Left lung (tissue), 4 donors: ENCODE measurements at regions not wholly inside any gene's neighbourhood (a gene's known extent, or its start where the extent isn't known, plus 50 kb on each side); places are given as distances from the start of the nearest gene placed in this dataset.
A peak's percentile ranks its signal among the peaks of the same experiment; 100 is the strongest.

ENCODE experiments used
- ATAC-seq: fragments of 200-7000 bp; cut with Tn5 transposase; one replicate; pipeline ENCODE4 v1.9.1; 2020; ENCODE audit warnings: moderate library complexity
- DNase-seq, 4 donors: peaks; one replicate each; pipeline ENCODE4 v3.0.0-alpha.2; 2013 to 2020
- H3K27ac ChIP-seq, 2 donors: fragments of 200-600 bp; sonication (generic) in 1 of 2; one replicate each; pipeline versions ENCODE4 v1.5.0 to v1.8.0; 2020 to 2021
- H3K27me3 ChIP-seq, 2 donors: fragments of 200-600 bp; sonication (generic) in 1 of 2; one replicate each; pipeline versions ENCODE4 v1.5.0 to v1.8.0; 2020 to 2021
- H3K36me3 ChIP-seq, 2 donors: fragments of 200-600 bp; sonication (generic) in 1 of 2; one replicate each; pipeline versions ENCODE4 v1.5.0 to v1.8.0; 2020 to 2021
- H3K4me1 ChIP-seq, 2 donors: fragments of 200-600 bp; one replicate each; pipeline ENCODE4 v1.8.0; 2021
- H3K4me3 ChIP-seq, 2 donors: fragments of 200-600 bp; sonication (generic) in 1 of 2; one replicate each; pipeline versions ENCODE4 v1.5.0 to v1.8.0; 2020 to 2021; ENCODE audit warnings: mild to moderate bottlenecking in 1 of 2
- H3K9me3 ChIP-seq, 2 donors: fragments of 200-600 bp; sonication (generic) in 1 of 2; one replicate each; pipeline versions ENCODE4 v1.5.0 to v1.8.0; 2020 to 2021
- CTCF ChIP-seq, 2 donors: fragments of 200-600 bp; sonication (generic) in 1 of 2; IDR thresholded peaks; one replicate each; pipeline versions ENCODE4 v1.5.0 to v1.8.0; 2021; ENCODE audit warnings: antibody characterized with exemption in 2 of 2
- intact Hi-C, 2 donors: fragments of 100-400 bp; cut with DNase I; formaldehyde crosslinking; loops; one replicate each; pipeline versions ENCODE4 v1.11.2 to v1.14.2; 2022
- donor health status: DM: no; HTN: yes; CAD: no.
- donor health status: DM: no; HTN: no; CAD: no.

GRCh38 chr15:101565377-101565776 lies 75.9 kb upstream of the PCSK6 start:
- intact Hi-C loops: no loop called here
- peaks cover 0 to 14% of the 10 kb centered on the region in 2 donors for H3K27me3 ChIP-seq
- H3K27ac ChIP-seq: no peak overlapping the region
- H3K4me1 ChIP-seq: no peaks in the 10 kb centered on the region
- no peak for TF ChIP-seq CTCF (IDR thresholded peaks at IDR 0.05)
- DNase-seq (no peak), ATAC-seq (no peak)
- no peaks in the 10 kb centered on the region for H3K9me3 ChIP-seq
- H3K4me3 ChIP-seq: no peak overlapping the region
- H3K36me3 ChIP-seq: no peaks in the 10 kb centered on the region

DNA sequence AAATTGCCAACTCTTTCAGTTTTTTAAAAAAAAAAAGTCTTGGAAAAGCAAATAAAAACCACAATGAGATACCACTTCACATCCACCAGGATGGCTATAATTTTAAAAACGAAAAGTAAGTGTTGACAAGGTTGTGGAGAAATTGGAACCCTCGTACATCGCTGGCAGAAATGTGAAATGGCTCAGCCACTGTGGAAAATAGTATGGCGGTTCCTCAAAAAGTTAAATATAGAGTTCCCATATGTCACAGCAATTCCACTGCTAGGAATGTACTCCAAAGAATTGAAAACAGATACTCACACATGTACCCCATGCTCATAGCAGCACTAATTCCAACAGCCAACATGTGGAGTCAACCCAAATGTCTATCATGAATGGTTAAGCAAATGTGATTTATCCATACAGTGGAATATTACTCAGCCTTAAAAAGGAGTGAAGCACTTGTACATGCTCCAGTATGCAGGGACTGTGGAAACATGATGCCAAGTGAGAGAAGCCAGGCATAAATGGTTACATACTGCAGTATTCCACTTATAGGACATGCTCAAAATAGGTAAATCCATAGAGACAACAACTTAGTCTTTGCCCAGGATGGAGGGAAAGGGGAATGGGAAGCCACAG lies 73.8 kb upstream of the PCSK6 start:
- ATAC-seq (no peak), DNase-seq (no peak)
- intact Hi-C loops: no loop called here
- H3K27me3 ChIP-seq: peaks cover 0 to 9% of the 10 kb centered on the region in 2 donors
- H3K4me3 ChIP-seq: no peak overlapping the region
- H3K9me3 ChIP-seq: no peaks in the 10 kb centered on the region
- no peak for TF ChIP-seq CTCF (IDR thresholded peaks at IDR 0.05)
- no peak overlapping the region for H3K27ac ChIP-seq
- no peaks in the 10 kb centered on the region for H3K36me3 ChIP-seq
- H3K4me1 ChIP-seq: no peaks in the 10 kb centered on the region

DNA sequence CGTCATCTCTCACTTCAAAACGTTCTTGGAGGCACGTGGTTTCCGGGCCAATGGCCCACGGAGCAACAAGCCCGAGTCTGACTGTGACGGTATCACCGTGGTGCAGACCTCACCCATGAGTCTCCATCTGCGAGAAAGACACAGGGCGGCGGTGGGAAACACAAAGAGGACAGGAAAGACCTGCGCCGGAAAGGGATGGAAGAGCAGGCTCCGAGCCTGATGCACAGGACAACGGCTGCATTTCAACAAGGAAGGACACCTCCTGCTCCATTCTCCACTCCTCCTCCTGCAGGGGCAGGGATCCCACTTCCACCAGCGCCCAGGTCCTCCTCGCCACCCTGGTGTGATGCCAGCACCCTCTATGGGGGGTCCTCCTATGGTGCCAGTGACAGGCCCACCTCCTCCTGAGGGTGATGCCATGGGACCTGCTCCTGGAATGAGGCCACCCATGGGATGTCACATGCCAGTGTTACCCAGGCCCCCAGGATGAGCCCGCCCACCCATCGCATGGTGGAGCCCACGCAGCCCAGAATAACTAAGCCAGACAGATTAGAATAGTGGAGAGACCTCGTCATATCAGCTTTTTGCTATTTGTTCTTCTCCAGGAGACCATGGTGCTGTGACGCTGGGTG lies 73.0 kb upstream of the PCSK6 start:
- intact Hi-C loops: no loop called here
- Histone ChIP-seq H3K9me3 (no peaks in the 10 kb centered on the region), H3K27ac (no peak overlapping the region), H3K36me3 (no peaks in the 10 kb centered on the region), H3K4me1 (no peaks in the 10 kb centered on the region), H3K4me3 (no peak overlapping the region), H3K27me3 (peaks cover 0 to 9% of the 10 kb centered on the region in 2 donors)
- ATAC-seq (no peak), DNase-seq (peak in 1 of 4 donors; percentile 43)
- no peak for TF ChIP-seq CTCF (IDR thresholded peaks at IDR 0.05)

GRCh38 chr15:101561584-101561906 lies 72.0 kb upstream of the PCSK6 start:
- Histone ChIP-seq H3K36me3 (no peaks in the 10 kb centered on the region), H3K27ac (no peak overlapping the region), H3K4me3 (no peak overlapping the region), H3K4me1 (no peaks in the 10 kb centered on the region), H3K27me3 (no peaks in the 10 kb centered on the region), H3K9me3 (no peaks in the 10 kb centered on the region)
- TF ChIP-seq CTCF (IDR thresholded peaks at IDR 0.05): no peak
- ATAC-seq (no peak), DNase-seq (peak in 1 of 4 donors; percentile 64)
- intact Hi-C loops: no loop called here

DNA sequence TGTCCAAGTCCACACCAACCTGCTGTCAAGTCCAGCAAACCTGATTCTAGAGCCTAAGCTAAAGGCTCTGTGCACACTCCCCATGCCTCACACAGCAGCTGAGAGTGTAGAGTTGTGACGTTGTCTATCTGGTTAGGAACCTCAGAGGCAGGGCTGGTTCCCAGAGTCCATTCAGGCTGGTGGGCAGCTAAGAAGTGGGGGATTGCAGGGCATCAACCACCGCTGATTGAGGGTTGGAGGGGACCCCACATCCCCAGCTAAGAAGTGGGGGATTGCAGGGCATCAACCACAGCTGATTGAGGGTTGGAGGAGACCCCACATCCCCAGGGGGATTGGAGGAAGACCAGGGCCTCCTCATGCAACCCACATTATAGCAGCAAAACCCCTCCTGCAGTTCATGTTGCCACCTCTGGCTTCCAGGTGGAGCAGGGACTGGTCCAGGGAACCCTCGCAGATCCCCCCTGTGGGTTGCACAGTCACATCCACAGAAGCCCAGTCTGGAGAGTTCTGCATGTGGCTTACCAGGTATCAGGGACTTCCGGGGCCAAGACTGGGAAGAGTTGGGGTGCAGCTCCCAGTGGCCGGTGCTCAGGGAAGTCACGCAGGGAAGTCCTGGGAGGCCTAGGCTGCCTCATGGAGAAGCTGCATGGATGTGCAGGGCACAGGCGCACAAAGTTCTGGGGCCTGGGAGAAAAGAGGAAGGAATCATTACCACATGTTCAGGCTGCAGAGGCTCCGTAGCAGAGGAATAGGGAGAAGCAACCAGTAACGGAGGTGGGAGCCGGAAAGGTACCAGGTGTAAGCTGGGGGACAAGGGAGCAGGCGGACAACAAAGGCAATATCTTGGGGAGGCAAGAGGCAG lies 71.4 kb upstream of the PCSK6 start:
- Histone ChIP-seq H3K4me1 (no peaks in the 10 kb centered on the region), H3K27me3 (no peaks in the 10 kb centered on the region), H3K27ac (no peak overlapping the region), H3K9me3 (no peaks in the 10 kb centered on the region), H3K36me3 (no peaks in the 10 kb centered on the region), H3K4me3 (no peak overlapping the region)
- intact Hi-C loops: no loop called here
- no peak for TF ChIP-seq CTCF (IDR thresholded peaks at IDR 0.05)
- DNase-seq (peak in 1 of 4 donors; percentile 50), ATAC-seq (no peak)
